MM.1S (cell line): ENCODE measurements at regions not wholly inside any gene's neighbourhood (a gene's known extent, or its start where the extent isn't known, plus 50 kb on each side); places are given as distances from the start of the nearest gene placed in this dataset.

Source experiments
- EZH2 ChIP-seq: fragments of 300-600 bp; sonication (generic); optimal IDR thresholded peaks from 2 replicates; pipeline ENCODE3; 2017; ENCODE audit warnings: low read depth, mild to moderate bottlenecking, antibody characterized with exemption, low read length, mixed read lengths
- EZH2phosphoT487 ChIP-seq: fragments of 300-600 bp; sonication (generic); IDR thresholded peaks from 2 replicates; pipeline ENCODE4 v1.6.1; 2018; ENCODE audit warnings: antibody characterized with exemption, low read length
- TF ChIP-seq, protein P1 (sequence below): fragments of 300-600 bp; sonication (generic); IDR thresholded peaks from 2 replicates; pipeline ENCODE4 v1.5.1; 2016; ENCODE audit warnings: antibody characterized with exemption, low read length, mixed read lengths

DNA sequence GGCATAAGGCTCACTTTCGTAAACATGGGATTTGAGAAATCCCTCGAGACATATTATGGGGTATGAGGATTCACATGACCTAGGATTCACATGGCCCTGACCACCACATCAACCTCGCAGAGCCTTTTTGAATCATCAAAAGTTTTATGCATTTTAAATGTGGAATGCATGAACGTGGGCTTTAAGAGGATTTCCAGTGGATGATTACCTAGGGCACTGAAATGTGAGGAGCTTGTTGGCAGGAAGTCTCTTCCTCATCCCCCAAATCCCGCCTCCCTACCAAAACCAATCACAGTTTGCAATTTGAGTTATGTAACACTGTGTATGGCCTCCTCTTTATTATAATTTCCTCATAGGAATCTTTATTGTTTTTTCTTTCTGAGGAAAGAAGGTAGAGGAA, 659.6 kb upstream of the TBX3 start:
- TF ChIP-seq, protein P1, sequence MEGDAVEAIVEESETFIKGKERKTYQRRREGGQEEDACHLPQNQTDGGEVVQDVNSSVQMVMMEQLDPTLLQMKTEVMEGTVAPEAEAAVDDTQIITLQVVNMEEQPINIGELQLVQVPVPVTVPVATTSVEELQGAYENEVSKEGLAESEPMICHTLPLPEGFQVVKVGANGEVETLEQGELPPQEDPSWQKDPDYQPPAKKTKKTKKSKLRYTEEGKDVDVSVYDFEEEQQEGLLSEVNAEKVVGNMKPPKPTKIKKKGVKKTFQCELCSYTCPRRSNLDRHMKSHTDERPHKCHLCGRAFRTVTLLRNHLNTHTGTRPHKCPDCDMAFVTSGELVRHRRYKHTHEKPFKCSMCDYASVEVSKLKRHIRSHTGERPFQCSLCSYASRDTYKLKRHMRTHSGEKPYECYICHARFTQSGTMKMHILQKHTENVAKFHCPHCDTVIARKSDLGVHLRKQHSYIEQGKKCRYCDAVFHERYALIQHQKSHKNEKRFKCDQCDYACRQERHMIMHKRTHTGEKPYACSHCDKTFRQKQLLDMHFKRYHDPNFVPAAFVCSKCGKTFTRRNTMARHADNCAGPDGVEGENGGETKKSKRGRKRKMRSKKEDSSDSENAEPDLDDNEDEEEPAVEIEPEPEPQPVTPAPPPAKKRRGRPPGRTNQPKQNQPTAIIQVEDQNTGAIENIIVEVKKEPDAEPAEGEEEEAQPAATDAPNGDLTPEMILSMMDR, result no peak
- TF ChIP-seq EZH2 (no peak), EZH2phosphoT487 (no peak)
